ENCODE measurements at regions not wholly inside any gene's neighbourhood (a gene's known extent, or its start where the extent isn't known, plus 50 kb on each side); places are given as distances from the start of the nearest gene placed in this dataset.

GRCh38 chr2:128781166-128781565, 462.5 kb upstream of the HS6ST1 start:
- Histone ChIP-seq H3K4me3 (ENCODE audit: low read length) (no peak overlapping the region), H3K9me3 (ENCODE audit: low read depth, low read length) (no peaks in the 10 kb centered on the region), H3K4me1 (ENCODE audit: insufficient read depth, low read length) (no peaks in the 10 kb centered on the region), H3K27me3 (ENCODE audit: insufficient read depth, low read length) (no peaks in the 10 kb centered on the region)

- Histone ChIP-seq H3K9me3 (ENCODE audit: low read depth, low read length) (no peaks in the 10 kb centered on the region), H3K4me1 (ENCODE audit: insufficient read depth, low read length) (no peaks in the 10 kb centered on the region), H3K27me3 (ENCODE audit: insufficient read depth, low read length) (no peaks in the 10 kb centered on the region), H3K4me3 (ENCODE audit: low read length) (no peak overlapping the region)
Measured at GRCh38 chr2:128781585-128782385, 463.1 kb upstream of the HS6ST1 start.

- Histone ChIP-seq H3K4me1 (ENCODE audit: insufficient read depth, low read length) (no peaks in the 10 kb centered on the region), H3K4me3 (ENCODE audit: low read length) (no peak overlapping the region), H3K27me3 (ENCODE audit: insufficient read depth, low read length) (no peaks in the 10 kb centered on the region), H3K9me3 (ENCODE audit: low read depth, low read length) (no peaks in the 10 kb centered on the region)
Measured at GRCh38 chr2:128782411-128783192, 463.9 kb upstream of the HS6ST1 start.

GRCh38 chr2:128783193-128783671, 464.6 kb upstream of the HS6ST1 start:
- Histone ChIP-seq H3K4me3 (ENCODE audit: low read length) (no peak overlapping the region), H3K27me3 (ENCODE audit: insufficient read depth, low read length) (no peaks in the 10 kb centered on the region), H3K9me3 (ENCODE audit: low read depth, low read length) (no peaks in the 10 kb centered on the region), H3K4me1 (ENCODE audit: insufficient read depth, low read length) (no peaks in the 10 kb centered on the region)

- Histone ChIP-seq H3K9me3 (ENCODE audit: low read depth, low read length) (no peaks in the 10 kb centered on the region), H3K27me3 (ENCODE audit: insufficient read depth, low read length) (no peaks in the 10 kb centered on the region), H3K4me1 (ENCODE audit: insufficient read depth, low read length) (no peaks in the 10 kb centered on the region), H3K4me3 (ENCODE audit: low read length) (no peak overlapping the region)
Measured at GRCh38 chr2:128783896-128784295, 465.2 kb upstream of the HS6ST1 start.

GRCh38 chr2:128784626-128785306, 466.1 kb upstream of the HS6ST1 start:
- Histone ChIP-seq H3K27me3 (ENCODE audit: insufficient read depth, low read length) (no peaks in the 10 kb centered on the region), H3K9me3 (ENCODE audit: low read depth, low read length) (no peaks in the 10 kb centered on the region), H3K4me3 (ENCODE audit: low read length) (no peak overlapping the region), H3K4me1 (ENCODE audit: insufficient read depth, low read length) (no peaks in the 10 kb centered on the region)

GRCh38 chr2:128786316-128786715, 467.6 kb upstream of the HS6ST1 start:
- H3K9me3 ChIP-seq (ENCODE audit: low read depth, low read length), result no peaks in the 10 kb centered on the region
- no peaks in the 10 kb centered on the region for H3K27me3 ChIP-seq (ENCODE audit: insufficient read depth, low read length)
- no peaks in the 10 kb centered on the region for H3K4me1 ChIP-seq (ENCODE audit: insufficient read depth, low read length)
- no peak overlapping the region for H3K4me3 ChIP-seq (ENCODE audit: low read length)

- H3K9me3 ChIP-seq (ENCODE audit: low read depth, low read length), result no peaks in the 10 kb centered on the region
- no peak overlapping the region for H3K4me3 ChIP-seq (ENCODE audit: low read length)
- no peaks in the 10 kb centered on the region for H3K4me1 ChIP-seq (ENCODE audit: insufficient read depth, low read length)
- H3K27me3 ChIP-seq (ENCODE audit: insufficient read depth, low read length), result no peaks in the 10 kb centered on the region
Measured at GRCh38 chr2:128786741-128787478, 468.2 kb upstream of the HS6ST1 start.

GRCh38 chr2:128787616-128788015, 468.9 kb upstream of the HS6ST1 start:
- H3K9me3 ChIP-seq (ENCODE audit: low read depth, low read length), result no peaks in the 10 kb centered on the region
- no peaks in the 10 kb centered on the region for H3K27me3 ChIP-seq (ENCODE audit: insufficient read depth, low read length)

GRCh38 chr2:128788636-128789220, 470.1 kb upstream of the HS6ST1 start:
- H3K27me3 ChIP-seq (ENCODE audit: insufficient read depth, low read length), result no peaks in the 10 kb centered on the region
- no peaks in the 10 kb centered on the region for H3K4me1 ChIP-seq (ENCODE audit: insufficient read depth, low read length)
- no peak overlapping the region for H3K4me3 ChIP-seq (ENCODE audit: low read length)
- no peaks in the 10 kb centered on the region for H3K9me3 ChIP-seq (ENCODE audit: low read depth, low read length)

More at GRCh38 chr2:128787616-128788015, 468.9 kb upstream of the HS6ST1 start:
- no peaks in the 10 kb centered on the region for H3K4me1 ChIP-seq (ENCODE audit: insufficient read depth, low read length)
- no peak overlapping the region for H3K4me3 ChIP-seq (ENCODE audit: low read length)

- H3K9me3 ChIP-seq (ENCODE audit: low read depth, low read length), result no peaks in the 10 kb centered on the region
- H3K4me1 ChIP-seq (ENCODE audit: insufficient read depth, low read length), result no peaks in the 10 kb centered on the region
- H3K4me3 ChIP-seq (ENCODE audit: low read length), result no peak overlapping the region
- H3K27me3 ChIP-seq (ENCODE audit: insufficient read depth, low read length), result no peaks in the 10 kb centered on the region
Measured at GRCh38 chr2:128789221-128789620, 470.6 kb upstream of the HS6ST1 start.

GRCh38 chr2:128789776-128790455, 471.2 kb upstream of the HS6ST1 start:
- no peaks in the 10 kb centered on the region for H3K9me3 ChIP-seq (ENCODE audit: low read depth, low read length)
- no peaks in the 10 kb centered on the region for H3K4me1 ChIP-seq (ENCODE audit: insufficient read depth, low read length)
- H3K4me3 ChIP-seq (ENCODE audit: low read length), result no peak overlapping the region
- no peaks in the 10 kb centered on the region for H3K27me3 ChIP-seq (ENCODE audit: insufficient read depth, low read length)

- no peaks in the 10 kb centered on the region for H3K4me1 ChIP-seq (ENCODE audit: insufficient read depth, low read length)
- no peaks in the 10 kb centered on the region for H3K9me3 ChIP-seq (ENCODE audit: low read depth, low read length)
- no peak overlapping the region for H3K4me3 ChIP-seq (ENCODE audit: low read length)
- H3K27me3 ChIP-seq (ENCODE audit: insufficient read depth, low read length), result no peaks in the 10 kb centered on the region
Measured at GRCh38 chr2:128790541-128791001, 471.9 kb upstream of the HS6ST1 start.

All from mononuclear cell (primary cell).